Endothelial cell of umbilical vein (primary cell): ENCODE measurements at regions not wholly inside any gene's neighbourhood (a gene's known extent, or its start where the extent isn't known, plus 50 kb on each side); places are given as distances from the start of the nearest gene placed in this dataset.

Source experiments
- BruUV-seq: library from RNA; stranded (reverse); fragments of 400-500 nt; replicated peaks from 2 replicates; lab custom pipeline; 2021; lab: Mats Ljungman, UMichigan
- CTCF ChIA-PET: fragments of 300-600, 350-600 bp; sonication (Branson Sonifier 250); formaldehyde crosslinking; loops from one replicate; lab custom pipeline; 2021; ENCODE audit warnings: antibody characterized with exemption, inconsistent platforms; lab: Charles Lee
- POLR2A ChIA-PET: fragments of 300-600, 350-600 bp; sonication (Branson Sonifier 250); formaldehyde crosslinking; loops from one replicate; lab custom pipeline; 2021; ENCODE audit warnings: antibody characterized with exemption, inconsistent platforms; lab: Charles Lee
- DNase-seq: peaks from one replicate; pipeline ENCODE4 v3.0.0-alpha.2; 2011; ENCODE audit warnings: low read depth, low spot score
- FAIRE-seq: peaks from 2 replicates; lab custom pipeline; 2011; peaks lifted over from hg19 to GRCh38; lab: Jason Lieb, UNC
- H2AFZ ChIP-seq: 2 replicates; pipeline ENCODE4 v1.6.0; 2012; ENCODE audit warnings: low read depth, low read length, control low read depth, inconsistent platforms
- H3K27ac ChIP-seq: 2 replicates; pipeline ENCODE4 v1.5.1; 2011; ENCODE audit warnings: low read depth, mild to moderate bottlenecking, control low read depth, low read length, moderate library complexity; ENCODE audit not compliant: insufficient read depth
- H3K27me3 ChIP-seq, 2 experiments: 2 replicates each; pipeline versions ENCODE4 v1.6.0 to v1.6.1; 2011; ENCODE audit warnings: low read length in 2 of 2, mixed read lengths in 1 of 2; ENCODE audit not compliant: control insufficient read depth in 2 of 2, insufficient read depth in 2 of 2
- H3K36me3 ChIP-seq, 2 experiments: 2 replicates in 1 of 2; 3 replicates in 1 of 2; pipeline ENCODE4 v1.5.1; 2011; ENCODE audit warnings: low read length in 2 of 2, mild to moderate bottlenecking in 1 of 2, moderate library complexity in 1 of 2; ENCODE audit not compliant: control insufficient read depth in 2 of 2, insufficient read depth in 2 of 2; ENCODE audit errors: extremely low read depth in 1 of 2
- H3K4me1 ChIP-seq: 3 replicates; pipeline ENCODE4 v1.5.1; 2011; ENCODE audit warnings: mild to moderate bottlenecking, low read length; ENCODE audit not compliant: control insufficient read depth, insufficient read depth; ENCODE audit errors: extremely low read depth
- H3K4me2 ChIP-seq: 2 replicates; pipeline ENCODE4 v1.6.1; 2011; ENCODE audit warnings: low read length, control low read depth, mixed read lengths; ENCODE audit not compliant: insufficient read depth
- H3K4me3 ChIP-seq, 3 experiments: fragments of 200-600 bp in 1 of 3; sonication (generic), shearing (Covaris generic) in 1 of 3; replicated peaks in 1 of 3; 2 replicates each; pipeline ENCODE4 v1.5.1; 2011 to 2016; ENCODE audit warnings: control low read depth in 3 of 3, low read length in 3 of 3, mild to moderate bottlenecking in 2 of 3, inconsistent platforms in 1 of 3, low read depth in 1 of 3, moderate library complexity in 1 of 3; ENCODE audit not compliant: insufficient read depth in 1 of 3
- H3K79me2 ChIP-seq: 2 replicates; pipeline ENCODE4 v1.6.0; 2012; ENCODE audit warnings: low read length, inconsistent platforms; ENCODE audit not compliant: control insufficient read depth, insufficient read depth
- H3K9ac ChIP-seq: replicated peaks from 2 replicates; pipeline ENCODE3; 2011; ENCODE audit warnings: low read length, control low read depth; ENCODE audit not compliant: insufficient read depth; ENCODE audit errors: extremely low read depth
- H3K9me1 ChIP-seq: replicated peaks from 3 replicates; pipeline ENCODE4 v1.6.0; 2011; ENCODE audit warnings: mild to moderate bottlenecking, low read length; ENCODE audit not compliant: control insufficient read depth, insufficient read depth; ENCODE audit errors: extremely low read depth
- H3K9me3 ChIP-seq: replicated peaks from 2 replicates; pipeline ENCODE4 v1.5.1; 2012; ENCODE audit warnings: low read length, inconsistent platforms; ENCODE audit not compliant: control insufficient read depth, insufficient read depth
- H4K20me1 ChIP-seq: replicated peaks from 2 replicates; pipeline ENCODE3; 2011; ENCODE audit warnings: mild to moderate bottlenecking, low read length; ENCODE audit not compliant: control insufficient read depth, insufficient read depth; ENCODE audit errors: extremely low read depth
- FOS ChIP-seq: IDR thresholded peaks from 2 replicates; pipeline ENCODE4 v1.6.1; 2011; ENCODE audit warnings: mild to moderate bottlenecking, low read length, moderate library complexity, borderline replicate concordance; ENCODE audit not compliant: insufficient read depth
- GATA2 ChIP-seq: IDR thresholded peaks from 2 replicates; pipeline ENCODE4 v1.7.0; 2011; ENCODE audit warnings: low read depth, mild to moderate bottlenecking, moderate library complexity, mixed read lengths, low read length; ENCODE audit not compliant: insufficient read length, insufficient read depth
- JUN ChIP-seq: IDR thresholded peaks from 2 replicates; pipeline ENCODE4 v1.6.1; 2011; ENCODE audit warnings: borderline replicate concordance, low read depth; ENCODE audit not compliant: insufficient read length, insufficient read depth
- MYC ChIP-seq: IDR thresholded peaks from one replicate; pipeline ENCODE4 v1.6.1; 2011; ENCODE audit warnings: mild to moderate bottlenecking, low read depth, low read length
- POLR2A ChIP-seq: IDR thresholded peaks from 2 replicates; pipeline ENCODE4 v1.6.1; 2012; ENCODE audit warnings: low read depth, mild to moderate bottlenecking, control low read depth, low read length
- dilution Hi-C: fragments of 300-500 bp; cut with MboI; formaldehyde crosslinking; loops from one replicate; pipeline ENCODE4 v1.15.0; 2019; ENCODE audit warnings: low sequenced_read_pairs; ENCODE audit not compliant: extremely low pct_ligation_motif_present
- intact Hi-C: fragments of 100-400 bp; cut with micrococcal nuclease; formaldehyde crosslinking; loops from one replicate; pipeline ENCODE4 v1.10.0; 2022
- TF ChIP-seq, protein P1 (sequence below): IDR thresholded peaks from 2 replicates; pipeline ENCODE4 v1.6.1; 2011; ENCODE audit not compliant: insufficient read depth, insufficient read length

- DNase-seq (no peak), FAIRE-seq (no peak)
- no peaks in the 10 kb centered on the region for H3K4me1 ChIP-seq
- no peaks in the 10 kb centered on the region for H3K9me3 ChIP-seq
- TF ChIP-seq JUN (no peak), FOS (no peak), POLR2A (no peak), MYC (no peak), GATA2 (no peak)
- TF ChIP-seq, protein P1, sequence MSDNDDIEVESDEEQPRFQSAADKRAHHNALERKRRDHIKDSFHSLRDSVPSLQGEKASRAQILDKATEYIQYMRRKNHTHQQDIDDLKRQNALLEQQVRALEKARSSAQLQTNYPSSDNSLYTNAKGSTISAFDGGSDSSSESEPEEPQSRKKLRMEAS: no peak
- no peaks in the 10 kb centered on the region for H3K9me1 ChIP-seq
- POLR2A ChIA-PET: no interaction called here
- H3K4me3 ChIP-seq: no peak overlapping the region
- dilution Hi-C loops: no loop called here
- no peak overlapping the region for H2AFZ ChIP-seq
- no peaks in the 10 kb centered on the region for H3K27me3 ChIP-seq
- H3K36me3 ChIP-seq: no peaks in the 10 kb centered on the region
- CTCF ChIA-PET: no interaction called here
- intact Hi-C loops: no loop called here
- no peaks in the 10 kb centered on the region for H4K20me1 ChIP-seq
- no TSS peak for BruUV-seq
- no peaks in the 10 kb centered on the region for H3K79me2 ChIP-seq
- no peak overlapping the region for H3K27ac ChIP-seq
- no peak overlapping the region for H3K4me2 ChIP-seq
- no peak overlapping the region for H3K9ac ChIP-seq
These were observed 92.3 kb upstream of the C11orf87 start for GRCh38 chr11:109329716-109330115.

GRCh38 chr11:109338131-109338530, 83.9 kb upstream of the C11orf87 start:
- Histone ChIP-seq H3K36me3 (no peaks in the 10 kb centered on the region), H3K9ac (no peak overlapping the region), H3K27ac (no peak overlapping the region), H3K4me2 (no peak overlapping the region), H4K20me1 (no peaks in the 10 kb centered on the region), H3K4me3 (no peak overlapping the region), H3K27me3 (no peaks in the 10 kb centered on the region), H3K4me1 (no peaks in the 10 kb centered on the region), H3K79me2 (no peaks in the 10 kb centered on the region), H2AFZ (no peak overlapping the region), H3K9me1 (no peaks in the 10 kb centered on the region), H3K9me3 (no peaks in the 10 kb centered on the region)
- dilution Hi-C loops: no loop called here
- no peak for TF ChIP-seq POLR2A
- TF ChIP-seq, protein P1: no peak
- intact Hi-C loops: no loop called here
- ChIA-PET POLR2A (no interaction called here), CTCF (no interaction called here)
- DNase-seq (no peak), FAIRE-seq (no peak)
- BruUV-seq: no TSS peak
